WERI-Rb-1 (cell line): ENCODE measurements at regions not wholly inside any gene's neighbourhood (a gene's known extent, or its start where the extent isn't known, plus 50 kb on each side); places are given as distances from the start of the nearest gene placed in this dataset.

ENCODE experiments used
- DNase-seq: peaks from one replicate; pipeline ENCODE4 v3.0.0-alpha.2; 2020
- H3K27ac ChIP-seq: fragments of 250-450 bp; sonication (Bioruptor Pico); 2 replicates; pipeline ENCODE4 v1.5.1; 2020; ENCODE audit warnings: mild to moderate bottlenecking, moderate library complexity
- H3K27me3 ChIP-seq: fragments of 250-450 bp; sonication (Bioruptor Pico); 2 replicates; pipeline ENCODE4 v1.5.1; 2021; ENCODE audit warnings: mild to moderate bottlenecking, low read depth, moderate library complexity; ENCODE audit not compliant: insufficient read depth, severe bottlenecking
- H3K36me3 ChIP-seq: fragments of 250-450 bp; sonication (Bioruptor Pico); 2 replicates; pipeline ENCODE4 v1.5.1; 2020; ENCODE audit warnings: mild to moderate bottlenecking, moderate library complexity
- H3K4me3 ChIP-seq: 2 replicates; pipeline ENCODE4 v1.5.1; 2011; ENCODE audit warnings: low read depth, mild to moderate bottlenecking, control low read depth, low read length
- H3K9me3 ChIP-seq: fragments of 250-450 bp; sonication (Bioruptor Pico); 2 replicates; pipeline ENCODE4 v1.5.1; 2021; ENCODE audit warnings: mild to moderate bottlenecking, moderate library complexity; ENCODE audit not compliant: severe bottlenecking
- TF ChIP-seq, protein P1 (sequence below): IDR thresholded peaks from 2 replicates; pipeline ENCODE4 v1.5.1; 2011; ENCODE audit warnings: low read depth, mild to moderate bottlenecking, control low read depth, inconsistent platforms, low read length

DNA sequence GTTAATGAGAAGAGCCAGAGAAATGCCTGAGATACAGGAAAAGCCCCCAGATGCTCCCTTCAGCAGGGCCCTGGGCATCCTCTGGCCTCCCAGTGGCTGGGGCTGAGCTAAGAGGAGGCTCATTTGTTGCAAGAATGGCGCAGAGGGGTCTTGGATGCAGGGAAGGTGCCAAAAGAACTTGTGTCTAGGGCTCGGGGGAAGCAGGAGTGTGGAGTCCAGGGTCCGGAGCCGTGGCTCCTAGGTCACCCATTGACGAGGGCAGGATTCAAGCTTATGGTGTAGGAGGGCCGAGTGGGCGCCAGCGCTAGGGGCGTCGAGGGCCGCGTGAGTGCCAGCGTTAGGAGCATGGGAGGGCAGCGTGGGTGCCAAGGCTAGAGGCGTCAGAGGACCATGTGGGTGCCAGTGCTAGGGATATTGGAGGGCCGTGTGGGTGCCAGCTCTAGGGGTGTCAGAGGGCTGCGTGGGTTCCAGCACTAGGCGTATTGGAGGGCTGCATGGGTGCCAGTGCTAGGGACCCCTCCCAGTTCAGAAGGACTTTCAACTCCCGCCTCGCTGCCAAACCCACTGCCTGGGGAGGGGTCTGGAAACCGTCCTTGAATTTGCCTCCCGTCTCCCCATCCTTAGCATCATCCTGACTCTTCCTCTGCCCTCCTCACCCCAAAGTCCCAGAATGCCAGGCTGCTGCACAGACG, 250.5 kb upstream of the AFDN start:
- H3K27ac ChIP-seq: peak overlapping the region; percentile 6; the same call in 1 of the 2 replicates
- no peaks in the 10 kb centered on the region for H3K9me3 ChIP-seq
- no peaks in the 10 kb centered on the region for H3K36me3 ChIP-seq
- H3K27me3 ChIP-seq: no peaks in the 10 kb centered on the region
- TF ChIP-seq, protein P1, sequence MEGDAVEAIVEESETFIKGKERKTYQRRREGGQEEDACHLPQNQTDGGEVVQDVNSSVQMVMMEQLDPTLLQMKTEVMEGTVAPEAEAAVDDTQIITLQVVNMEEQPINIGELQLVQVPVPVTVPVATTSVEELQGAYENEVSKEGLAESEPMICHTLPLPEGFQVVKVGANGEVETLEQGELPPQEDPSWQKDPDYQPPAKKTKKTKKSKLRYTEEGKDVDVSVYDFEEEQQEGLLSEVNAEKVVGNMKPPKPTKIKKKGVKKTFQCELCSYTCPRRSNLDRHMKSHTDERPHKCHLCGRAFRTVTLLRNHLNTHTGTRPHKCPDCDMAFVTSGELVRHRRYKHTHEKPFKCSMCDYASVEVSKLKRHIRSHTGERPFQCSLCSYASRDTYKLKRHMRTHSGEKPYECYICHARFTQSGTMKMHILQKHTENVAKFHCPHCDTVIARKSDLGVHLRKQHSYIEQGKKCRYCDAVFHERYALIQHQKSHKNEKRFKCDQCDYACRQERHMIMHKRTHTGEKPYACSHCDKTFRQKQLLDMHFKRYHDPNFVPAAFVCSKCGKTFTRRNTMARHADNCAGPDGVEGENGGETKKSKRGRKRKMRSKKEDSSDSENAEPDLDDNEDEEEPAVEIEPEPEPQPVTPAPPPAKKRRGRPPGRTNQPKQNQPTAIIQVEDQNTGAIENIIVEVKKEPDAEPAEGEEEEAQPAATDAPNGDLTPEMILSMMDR: no peak
- H3K4me3 ChIP-seq: no peak overlapping the region
- no peak for DNase-seq

DNA sequence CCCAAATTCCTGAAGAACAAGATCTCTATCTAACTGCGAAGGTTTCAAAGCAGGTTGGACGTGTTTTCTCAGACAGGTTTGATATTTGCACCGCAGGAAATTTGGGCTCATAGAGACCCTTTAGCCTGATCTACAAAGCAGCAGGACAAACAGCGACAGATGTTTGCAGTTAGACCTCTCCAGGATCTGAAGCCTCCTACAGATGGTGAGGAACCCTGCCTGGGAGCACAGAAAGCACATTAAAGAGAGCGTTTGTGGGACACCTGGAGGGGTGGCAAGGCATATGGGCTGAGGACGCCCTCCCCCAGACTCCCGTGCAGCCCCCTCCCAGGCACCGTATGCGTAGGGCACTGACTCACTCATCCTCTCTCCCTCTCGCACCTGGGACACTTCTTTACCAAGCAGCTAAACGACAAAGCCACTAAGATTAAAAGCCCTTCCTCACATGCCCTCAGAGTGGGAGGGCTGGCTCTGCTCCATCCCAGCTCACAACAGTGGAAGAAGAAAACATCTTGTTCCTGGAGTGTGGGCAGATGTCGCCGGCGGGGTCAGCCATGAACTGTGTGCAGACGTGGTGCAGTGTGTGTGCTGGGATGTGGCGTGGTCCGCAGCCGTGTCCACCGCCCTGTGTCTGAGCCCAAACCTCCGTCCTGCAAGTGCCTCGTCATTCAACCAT, 249.7 kb upstream of the AFDN start:
- no peak overlapping the region for H3K4me3 ChIP-seq
- H3K36me3 ChIP-seq: no peaks in the 10 kb centered on the region
- DNase-seq: peak; percentile 57
- H3K9me3 ChIP-seq: no peaks in the 10 kb centered on the region
- TF ChIP-seq, protein P1: no peak
- H3K27ac ChIP-seq: peak overlapping the region; percentile 6
- no peaks in the 10 kb centered on the region for H3K27me3 ChIP-seq

DNA sequence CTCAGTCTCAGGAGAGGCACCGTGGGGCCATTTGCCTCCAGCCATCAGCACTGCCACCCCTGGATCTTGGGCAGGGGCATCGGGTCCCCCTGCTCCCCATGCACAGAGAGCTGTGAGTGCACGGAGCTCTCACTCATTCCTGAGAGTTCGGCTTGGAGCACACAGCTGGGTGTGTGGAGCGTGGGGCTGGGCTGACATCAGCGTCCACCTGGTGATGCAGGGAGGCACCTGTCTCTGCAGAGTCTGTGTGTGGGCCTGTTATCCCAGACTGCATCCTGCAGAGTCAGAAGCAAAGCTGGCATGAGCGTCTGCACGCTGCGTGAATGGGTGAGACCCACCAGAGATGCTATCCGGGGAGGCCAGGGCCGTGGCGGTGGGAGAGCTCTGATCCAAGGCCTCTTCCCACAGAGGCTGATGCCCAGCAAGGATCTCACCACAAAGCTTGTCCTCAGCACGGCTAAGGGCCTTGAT, 248.8 kb upstream of the AFDN start:
- Histone ChIP-seq H3K4me3 (no peak overlapping the region), H3K9me3 (no peaks in the 10 kb centered on the region), H3K27me3 (no peaks in the 10 kb centered on the region), H3K27ac (no peak overlapping the region), H3K36me3 (no peaks in the 10 kb centered on the region)
- DNase-seq: no peak
- TF ChIP-seq, protein P1: no peak

DNA sequence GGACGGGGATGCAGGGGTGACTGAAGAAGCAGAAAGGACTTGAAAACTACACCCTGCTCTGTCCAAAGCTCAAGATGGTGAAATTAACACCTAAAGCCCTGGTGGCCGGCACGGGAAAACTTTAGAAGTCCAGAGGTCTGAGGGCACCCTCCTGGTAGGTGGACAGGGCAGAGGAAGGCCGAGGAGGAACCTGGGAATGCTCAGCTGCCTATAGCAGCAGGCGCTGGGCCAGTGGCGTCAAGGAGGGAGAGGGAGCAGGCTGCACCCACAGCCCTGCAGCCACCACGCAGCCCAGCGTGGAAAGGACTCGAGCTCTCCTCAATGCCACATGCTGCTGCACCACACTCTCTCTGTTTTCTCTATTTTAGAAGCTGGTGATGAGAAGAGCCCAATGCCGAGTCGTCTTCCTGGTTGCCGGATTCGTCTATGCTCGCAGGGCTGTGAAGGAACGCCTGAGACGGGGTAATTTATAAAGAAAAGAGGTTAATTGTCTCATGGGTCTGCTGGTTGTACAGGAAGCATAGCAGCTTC, 248.3 kb upstream of the AFDN start:
- TF ChIP-seq, protein P1: no peak
- Histone ChIP-seq H3K4me3 (no peak overlapping the region), H3K9me3 (peaks cover 2% of the 10 kb centered on the region), H3K36me3 (no peaks in the 10 kb centered on the region), H3K27me3 (no peaks in the 10 kb centered on the region), H3K27ac (no peak overlapping the region)
- DNase-seq: no peak

DNA sequence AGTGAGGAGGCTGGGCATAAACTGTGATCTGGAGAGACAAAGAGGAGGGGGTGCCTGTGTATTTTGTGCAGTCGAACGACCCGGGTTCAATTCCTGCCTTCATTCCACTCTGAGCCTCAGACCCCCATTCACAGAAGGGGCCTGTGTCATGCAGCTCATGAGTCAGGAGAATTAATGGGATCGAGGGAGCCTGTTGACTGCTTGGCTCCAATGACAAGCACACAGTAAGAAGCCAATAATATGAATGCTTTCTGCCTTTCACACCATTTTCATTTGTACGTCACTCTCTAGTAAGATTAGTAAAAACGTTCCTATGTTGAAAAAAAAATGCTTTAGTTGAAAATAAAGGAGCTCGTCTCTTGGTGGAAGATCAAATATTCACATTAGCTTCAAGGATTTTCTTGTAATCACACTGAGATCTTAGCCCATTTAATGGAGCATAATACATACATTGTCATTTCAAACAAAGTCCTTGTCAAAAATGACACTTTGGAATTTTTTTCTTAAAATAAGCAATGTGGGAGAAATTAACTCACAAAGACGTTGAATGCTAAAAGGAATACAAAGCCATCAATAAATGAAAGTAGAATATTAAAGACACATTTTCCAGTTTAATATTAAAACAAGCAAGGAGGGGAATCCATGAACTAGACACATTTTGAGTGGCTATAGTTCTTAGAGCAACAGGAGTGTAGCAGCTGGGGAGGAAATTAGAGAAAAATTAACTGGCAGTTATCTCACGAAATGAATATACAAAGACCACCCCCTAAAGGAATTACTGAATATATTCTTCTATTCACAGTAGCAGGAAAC, 246.7 kb upstream of the AFDN start:
- Histone ChIP-seq H3K27ac (no peak overlapping the region), H3K27me3 (no peaks in the 10 kb centered on the region), H3K9me3 (peaks cover 2% of the 10 kb centered on the region), H3K4me3 (no peak overlapping the region), H3K36me3 (no peaks in the 10 kb centered on the region)
- no peak for DNase-seq
- TF ChIP-seq, protein P1: no peak
